Activated T-helper 1 cell treated with anti-CD3 and anti-CD28 coated beads, Interleukin-12 subunit alpha, Interleukin-12 subunit beta, Interleukin-2, Interleukin-4 antibody, amounts not matched to agents 30 ng/mL and 10 ng/mL and 1 ng/mL, durations not matched to agents 14 hours and 24 hours and 36 hours (primary cell): ENCODE measurements at regions not wholly inside any gene's neighbourhood (a gene's known extent, or its start where the extent isn't known, plus 50 kb on each side); places are given as distances from the start of the nearest gene placed in this dataset.
A peak's percentile ranks its signal among the peaks of the same experiment; 100 is the strongest.

Source experiments
- DNase-seq: peaks from one replicate; pipeline ENCODE4 v3.0.0; 2021; ENCODE audit warnings: low spot score
- H3K27ac Mint-ChIP-seq: one replicate; pipeline ENCODE4 v1.8.0; 2021; ENCODE audit warnings: mild to moderate bottlenecking, mixed read lengths
- H3K27me3 Mint-ChIP-seq: one replicate; pipeline ENCODE4 v1.8.0; 2022; ENCODE audit warnings: mild to moderate bottlenecking, moderate library complexity, mixed read lengths; ENCODE audit not compliant: insufficient read depth
- H3K36me3 Mint-ChIP-seq: one replicate; pipeline ENCODE4 v1.8.0; 2021; ENCODE audit warnings: low read depth, mixed read lengths
- H3K4me1 Mint-ChIP-seq: one replicate; pipeline ENCODE4 v1.8.0; 2021; ENCODE audit warnings: low read depth, mixed read lengths
- H3K4me3 Mint-ChIP-seq: one replicate; pipeline ENCODE4 v1.8.0; 2021; ENCODE audit warnings: mild to moderate bottlenecking, moderate library complexity, mixed read lengths
- H3K9me3 Mint-ChIP-seq: one replicate; pipeline ENCODE4 v1.8.0; 2021; ENCODE audit warnings: mixed read lengths
- intact Hi-C: fragments of 100-400 bp; cut with micrococcal nuclease; formaldehyde crosslinking; loops from one replicate; pipeline ENCODE4 v1.15.1; 2024

DNA sequence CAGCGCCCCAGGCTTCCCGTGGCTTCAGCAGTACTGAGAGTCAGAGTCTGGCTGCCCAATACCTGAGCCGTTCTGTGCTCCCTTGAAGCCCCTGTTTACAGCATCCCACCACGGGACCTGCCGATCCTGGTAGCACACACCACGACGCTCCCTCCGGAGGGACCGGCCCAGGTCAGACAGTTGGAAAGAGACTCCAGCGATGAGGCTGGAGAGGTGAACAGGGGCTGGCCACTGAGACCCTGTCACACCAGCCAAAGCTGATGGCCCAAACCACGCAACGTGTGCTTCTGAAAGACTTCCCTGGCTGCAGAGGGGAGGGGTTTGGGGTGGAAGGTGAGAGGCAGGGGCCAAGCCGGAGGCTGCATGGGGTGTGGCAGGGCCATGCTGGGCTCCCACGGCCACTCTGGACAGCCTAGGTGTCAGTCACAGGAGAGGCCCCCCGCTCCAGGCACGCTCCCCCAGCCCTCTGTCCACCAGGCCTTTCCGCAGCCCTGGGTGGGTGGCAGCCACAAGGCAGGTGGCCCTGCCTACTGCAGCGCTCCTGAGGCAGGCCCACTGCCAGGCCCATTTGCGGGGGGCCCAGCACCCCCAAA, 140.2 kb upstream of the CHST15 start:
- H3K27me3 Mint-ChIP-seq: no peaks in the 10 kb centered on the region
- DNase-seq: no peak
- peaks cover 17% of the 10 kb centered on the region for H3K9me3 Mint-ChIP-seq
- no peak overlapping the region for H3K4me3 Mint-ChIP-seq
- H3K27ac Mint-ChIP-seq: no peak overlapping the region
- intact Hi-C loops: loop anchor here (1.0 to 10.0 kb wide), 3 partner anchors 8 to 461 kb away; partner anchors contain the start of gene LHPP
- no peaks in the 10 kb centered on the region for H3K36me3 Mint-ChIP-seq
- H3K4me1 Mint-ChIP-seq: no peaks in the 10 kb centered on the region

DNA sequence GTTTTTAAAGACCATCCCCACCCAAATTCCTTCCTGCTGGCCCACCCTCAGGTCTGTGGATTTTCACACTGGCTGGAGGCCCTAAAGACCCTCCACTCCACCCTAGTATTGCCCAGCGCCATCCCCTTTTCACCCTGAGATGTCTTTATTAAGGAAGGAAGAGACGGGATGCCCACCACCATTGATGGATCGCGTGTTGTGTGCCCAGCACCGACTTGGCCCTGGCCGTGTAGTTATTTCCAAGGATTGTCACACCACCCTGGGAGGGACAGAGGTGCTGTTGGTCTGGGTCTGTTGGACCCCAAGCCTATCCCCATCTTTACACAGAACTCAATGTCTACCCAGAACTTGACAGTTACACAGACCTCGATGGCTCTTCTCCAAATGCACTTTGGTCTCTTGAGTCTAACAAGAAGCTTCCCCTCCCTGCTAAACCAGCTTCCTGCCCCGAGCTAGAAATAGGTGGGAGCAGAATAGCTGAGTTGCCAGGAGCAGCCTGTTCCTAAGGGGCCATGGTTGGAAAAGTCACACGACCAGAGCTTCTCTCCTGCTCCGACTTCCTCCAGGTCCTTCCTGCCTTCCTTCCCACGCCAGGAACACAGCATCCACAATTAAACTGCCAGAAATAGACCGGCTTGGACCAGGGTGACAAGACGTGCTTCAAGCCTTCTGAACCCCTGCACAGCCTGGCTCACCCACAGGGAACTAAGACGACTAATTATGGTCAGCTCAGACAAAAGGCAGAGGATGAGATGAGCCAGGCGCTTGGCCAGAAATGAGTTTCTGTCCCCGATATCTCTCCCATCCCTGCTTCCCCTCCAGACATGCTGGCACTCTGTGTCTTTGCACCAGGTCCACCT, 139.5 kb upstream of the CHST15 start:
- Mint-ChIP-seq H3K27ac (no peak overlapping the region), H3K4me1 (no peaks in the 10 kb centered on the region), H3K9me3 (peaks cover 23% of the 10 kb centered on the region), H3K4me3 (no peak overlapping the region), H3K27me3 (no peaks in the 10 kb centered on the region), H3K36me3 (no peaks in the 10 kb centered on the region)
- no peak for DNase-seq
- intact Hi-C loops: loop anchor here (1.0 to 10.0 kb wide), 3 partner anchors 8 to 462 kb away; partner anchors contain the start of gene LHPP

DNA sequence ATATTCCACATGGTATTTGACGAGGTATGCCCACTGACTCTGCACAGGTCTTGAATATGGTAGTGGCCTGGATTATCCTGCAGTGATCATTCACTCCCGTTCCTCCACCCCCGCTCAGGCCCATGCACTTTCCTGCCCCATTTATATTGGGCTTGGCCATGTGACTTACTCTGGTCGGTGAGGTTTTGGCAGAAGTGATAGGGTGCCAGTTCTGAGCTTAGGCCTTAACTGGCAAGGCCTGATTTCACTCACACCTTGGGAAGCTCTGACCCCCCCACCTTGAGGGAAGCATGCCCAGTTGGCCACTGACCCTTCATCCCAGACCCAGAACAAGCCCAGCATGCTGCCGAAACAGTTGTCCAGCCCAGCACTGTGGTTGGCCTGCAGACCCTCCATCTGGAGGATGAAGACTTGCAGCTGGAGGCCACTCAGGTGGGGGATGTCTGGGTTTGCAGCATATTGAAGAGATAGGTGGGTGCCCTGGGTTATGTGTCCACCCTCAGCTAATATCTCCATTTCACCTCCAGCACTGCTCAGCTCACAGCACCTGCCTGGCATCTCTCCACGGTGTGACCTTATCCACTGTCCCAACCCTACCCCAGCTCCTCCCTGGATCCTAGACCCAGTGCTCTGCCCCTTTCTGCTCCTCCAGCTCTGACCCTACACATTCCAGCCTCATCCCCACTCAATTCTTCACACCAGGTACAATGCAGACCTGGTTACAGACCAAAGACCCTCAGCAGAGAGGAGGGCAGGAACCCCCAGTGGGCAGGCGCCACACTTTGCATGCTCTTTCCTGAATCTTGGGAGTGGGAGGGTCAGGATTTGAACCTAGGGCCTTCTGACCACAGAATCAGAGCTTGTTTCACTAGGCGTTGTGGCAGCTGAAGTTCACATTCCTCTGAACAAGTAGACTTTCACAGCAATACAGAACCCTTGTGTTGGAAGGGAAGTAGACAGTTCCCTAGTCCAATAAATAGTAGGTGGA, 138.1 kb upstream of the CHST15 start:
- Mint-ChIP-seq H3K27ac (peak overlapping the region; percentile 62), H3K36me3 (no peaks in the 10 kb centered on the region), H3K4me3 (no peak overlapping the region), H3K9me3 (peaks cover 37% of the 10 kb centered on the region), H3K27me3 (no peaks in the 10 kb centered on the region), H3K4me1 (no peaks in the 10 kb centered on the region)
- intact Hi-C loops: loop anchor here (1.0 to 10.0 kb wide), 3 partner anchors 158 to 463 kb away; partner anchors contain the start of gene LHPP
- peak; percentile 52 for DNase-seq

DNA sequence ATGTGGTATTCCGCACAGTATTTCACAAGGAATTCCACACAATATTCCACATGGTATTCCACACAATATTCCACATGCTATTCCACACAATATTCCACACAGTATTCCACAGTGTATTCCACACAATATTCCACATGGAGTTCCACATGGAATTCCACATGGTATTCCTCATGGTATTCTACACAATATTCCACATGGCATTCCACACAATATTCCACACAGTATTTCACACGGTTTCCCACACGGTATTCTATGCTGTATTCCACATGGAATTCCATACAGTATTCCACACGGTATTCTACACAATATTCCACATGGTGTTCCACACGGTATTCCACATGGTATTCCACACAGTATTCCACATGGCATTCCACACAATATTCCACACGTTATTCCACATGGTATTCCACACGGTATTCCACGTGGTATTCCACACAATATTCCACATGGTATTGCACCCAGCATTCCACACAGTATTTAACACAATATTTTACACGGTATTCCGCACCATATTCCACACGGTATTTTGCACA, 137.3 kb upstream of the CHST15 start:
- intact Hi-C loops: loop anchor here (1.0 to 10.0 kb wide), 3 partner anchors 159 to 464 kb away; partner anchors contain the start of gene LHPP
- no peak overlapping the region for H3K4me3 Mint-ChIP-seq
- H3K27me3 Mint-ChIP-seq: no peaks in the 10 kb centered on the region
- peaks cover 37% of the 10 kb centered on the region for H3K9me3 Mint-ChIP-seq
- peak overlapping the region; percentile 62 for H3K27ac Mint-ChIP-seq
- no peaks in the 10 kb centered on the region for H3K4me1 Mint-ChIP-seq
- no peaks in the 10 kb centered on the region for H3K36me3 Mint-ChIP-seq
- no peak for DNase-seq

DNA sequence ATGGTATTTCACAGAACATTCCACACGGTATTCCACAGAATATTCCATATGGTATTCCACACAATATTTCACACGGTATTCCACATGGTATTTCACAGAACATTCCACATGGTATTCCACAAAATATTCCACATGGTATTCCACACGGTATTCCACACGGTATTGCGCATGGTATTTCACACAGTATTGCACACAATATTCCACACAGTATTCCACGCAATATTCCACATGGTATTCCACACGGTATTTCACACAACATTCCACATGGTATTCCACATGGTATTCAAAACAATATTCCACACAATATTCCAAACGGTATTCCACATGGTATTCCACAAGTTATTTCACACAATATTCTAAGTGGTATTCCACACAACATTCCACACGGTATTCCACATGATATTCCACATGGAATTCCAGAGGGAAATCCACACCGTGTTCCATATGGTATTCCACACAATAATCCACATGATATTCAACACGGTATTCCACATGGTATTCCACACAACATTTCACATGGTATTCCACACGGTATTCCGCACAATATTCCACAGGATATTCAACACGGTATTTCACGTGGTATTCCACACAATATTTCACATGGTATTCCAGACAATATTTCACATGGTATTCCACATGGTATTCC, 136.7 kb upstream of the CHST15 start:
- Mint-ChIP-seq H3K9me3 (peaks cover 37% of the 10 kb centered on the region), H3K27me3 (no peaks in the 10 kb centered on the region), H3K27ac (peak overlapping the region; percentile 76), H3K4me3 (no peak overlapping the region), H3K36me3 (no peaks in the 10 kb centered on the region), H3K4me1 (no peaks in the 10 kb centered on the region)
- intact Hi-C loops: loop anchor here (5.0 to 10.0 kb wide), 4 partner anchors 135 to 1075 kb away; partner anchors contain the start of genes BUB3, CHST15 and LHPP
- no peak for DNase-seq

DNA sequence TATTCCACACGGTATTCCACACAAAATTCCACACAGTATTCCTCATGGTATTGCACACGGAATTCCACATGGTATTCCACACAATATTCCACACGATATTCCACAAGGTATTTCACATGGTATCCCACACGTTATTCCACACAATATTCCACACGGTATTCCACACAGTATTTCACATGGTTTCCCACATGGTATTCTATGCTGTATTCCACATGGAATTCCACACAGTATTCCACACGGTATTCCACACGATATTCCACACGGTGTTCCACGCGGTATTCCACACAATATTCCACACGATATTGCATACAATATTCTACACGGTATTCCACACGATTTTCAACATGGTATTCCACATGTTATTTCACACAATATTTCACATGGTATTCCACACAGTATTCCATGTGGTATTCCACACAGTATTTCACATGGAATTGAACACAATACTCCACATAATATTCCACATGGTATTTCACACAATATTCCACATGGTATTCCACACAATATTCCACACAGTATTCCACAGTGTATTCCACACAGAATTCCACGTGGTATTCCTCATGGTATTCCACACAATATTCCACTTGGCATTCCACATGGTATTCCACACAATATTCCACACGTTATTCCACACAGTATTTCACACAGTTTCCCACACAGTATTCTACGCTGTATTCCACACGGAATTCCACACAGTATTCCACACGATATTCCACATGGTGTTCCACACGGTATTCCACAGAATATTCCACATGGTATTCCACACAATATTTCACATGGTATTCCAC, 136.0 kb upstream of the CHST15 start:
- intact Hi-C loops: loop anchor here (10.0 kb wide), 2 partner anchors 135 to 1075 kb away; partner anchors contain the start of genes BUB3 and CHST15
- Mint-ChIP-seq H3K27me3 (no peaks in the 10 kb centered on the region), H3K9me3 (peaks cover 37% of the 10 kb centered on the region), H3K4me1 (no peaks in the 10 kb centered on the region), H3K36me3 (no peaks in the 10 kb centered on the region), H3K27ac (peak overlapping the region; percentile 76), H3K4me3 (no peak overlapping the region)
- DNase-seq: no peak

DNA sequence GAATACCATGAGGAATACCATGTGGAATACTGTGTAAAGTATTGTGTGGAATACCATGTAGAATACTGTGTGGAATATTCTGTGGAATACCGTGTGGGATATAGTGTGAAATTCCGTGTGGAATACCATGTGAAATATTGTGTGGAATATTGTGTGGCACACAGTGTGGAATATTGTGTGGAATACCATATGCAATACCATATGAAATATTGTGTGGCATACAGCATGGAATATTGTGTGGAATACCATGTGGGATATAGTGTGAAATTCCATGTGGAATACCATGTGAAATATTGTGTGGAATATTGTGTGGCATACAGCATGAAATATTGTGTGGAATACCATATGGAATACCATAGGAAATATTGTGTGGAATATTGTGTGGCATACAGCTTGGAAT, 135.1 kb upstream of the CHST15 start:
- Mint-ChIP-seq H3K27me3 (peaks cover 1% of the 10 kb centered on the region), H3K36me3 (no peaks in the 10 kb centered on the region), H3K9me3 (peaks cover 37% of the 10 kb centered on the region), H3K27ac (no peak overlapping the region), H3K4me3 (no peak overlapping the region), H3K4me1 (no peaks in the 10 kb centered on the region)
- no peak for DNase-seq
- intact Hi-C loops: loop anchor here (10.0 kb wide), 2 partner anchors 134 to 1074 kb away; partner anchors contain the start of genes BUB3 and CHST15

DNA sequence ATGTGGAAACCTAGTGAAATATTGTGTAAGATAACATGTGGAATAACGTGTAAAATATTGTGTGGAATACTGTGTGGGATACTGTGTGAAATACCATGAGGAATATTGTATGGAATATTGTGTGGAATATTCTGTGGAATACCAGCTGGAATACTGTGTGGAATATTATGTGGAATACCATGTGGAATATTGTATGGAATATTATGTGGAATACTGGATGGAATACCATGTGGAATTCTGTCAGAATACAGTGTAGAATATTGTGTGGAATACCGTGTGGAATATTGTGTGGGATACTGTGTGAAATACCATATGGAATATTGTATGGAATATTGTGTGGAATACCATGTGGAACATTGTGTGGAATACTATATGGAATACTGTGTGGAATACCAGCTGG, 134.6 kb upstream of the CHST15 start:
- peaks cover 37% of the 10 kb centered on the region for H3K9me3 Mint-ChIP-seq
- DNase-seq: no peak
- no peak overlapping the region for H3K4me3 Mint-ChIP-seq
- no peak overlapping the region for H3K27ac Mint-ChIP-seq
- no peaks in the 10 kb centered on the region for H3K4me1 Mint-ChIP-seq
- H3K27me3 Mint-ChIP-seq: peaks cover 1% of the 10 kb centered on the region
- no peaks in the 10 kb centered on the region for H3K36me3 Mint-ChIP-seq
- intact Hi-C loops: loop anchor here (10.0 kb wide), 2 partner anchors 133 to 1073 kb away; partner anchors contain the start of genes BUB3 and CHST15

DNA sequence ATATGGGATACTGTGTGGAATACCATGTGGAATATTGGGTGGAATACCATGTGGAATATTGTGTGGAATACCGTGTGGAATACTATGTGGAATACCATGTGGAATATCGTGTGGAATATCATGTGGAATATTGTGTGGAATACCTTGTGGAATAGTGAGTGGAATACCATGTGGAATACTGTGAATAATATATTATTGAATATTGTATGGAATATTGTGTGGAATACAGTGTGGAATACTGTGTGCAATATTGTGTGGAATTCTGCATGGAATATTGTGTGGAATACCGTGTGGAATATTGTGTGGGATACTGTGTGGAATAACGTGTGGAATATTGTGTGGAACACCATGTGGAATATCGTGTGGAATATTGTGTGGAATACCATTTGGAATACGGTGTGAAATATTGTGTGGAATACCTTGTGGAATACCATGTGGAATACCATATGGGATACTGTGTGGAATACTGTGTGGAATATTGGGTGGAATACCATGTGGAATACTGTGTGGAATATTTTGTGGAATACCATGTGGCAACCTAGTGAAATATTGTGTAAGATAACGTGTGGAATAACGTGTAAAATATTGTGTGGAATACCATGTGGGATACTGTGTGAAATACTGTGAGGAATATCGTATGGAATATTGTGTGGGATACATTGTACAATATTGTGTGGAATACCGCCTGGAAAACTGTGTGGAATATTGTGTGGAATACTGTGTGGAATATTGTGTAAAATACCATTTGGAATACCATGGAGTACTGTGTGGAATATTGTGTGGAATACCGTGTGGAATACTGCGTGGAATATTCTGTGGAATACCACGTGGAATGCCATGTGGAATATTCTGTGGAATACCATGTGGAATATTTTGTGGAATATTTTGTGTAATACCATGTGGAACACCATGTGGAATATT, 133.9 kb upstream of the CHST15 start:
- no peaks in the 10 kb centered on the region for H3K4me1 Mint-ChIP-seq
- H3K27ac Mint-ChIP-seq: peak overlapping the region; percentile 47
- intact Hi-C loops: loop anchor here (10.0 kb wide), 2 partner anchors 133 to 1073 kb away; partner anchors contain the start of genes BUB3 and CHST15
- peaks cover 37% of the 10 kb centered on the region for H3K9me3 Mint-ChIP-seq
- peaks cover 1% of the 10 kb centered on the region for H3K27me3 Mint-ChIP-seq
- H3K4me3 Mint-ChIP-seq: no peak overlapping the region
- no peaks in the 10 kb centered on the region for H3K36me3 Mint-ChIP-seq
- DNase-seq: no peak

DNA sequence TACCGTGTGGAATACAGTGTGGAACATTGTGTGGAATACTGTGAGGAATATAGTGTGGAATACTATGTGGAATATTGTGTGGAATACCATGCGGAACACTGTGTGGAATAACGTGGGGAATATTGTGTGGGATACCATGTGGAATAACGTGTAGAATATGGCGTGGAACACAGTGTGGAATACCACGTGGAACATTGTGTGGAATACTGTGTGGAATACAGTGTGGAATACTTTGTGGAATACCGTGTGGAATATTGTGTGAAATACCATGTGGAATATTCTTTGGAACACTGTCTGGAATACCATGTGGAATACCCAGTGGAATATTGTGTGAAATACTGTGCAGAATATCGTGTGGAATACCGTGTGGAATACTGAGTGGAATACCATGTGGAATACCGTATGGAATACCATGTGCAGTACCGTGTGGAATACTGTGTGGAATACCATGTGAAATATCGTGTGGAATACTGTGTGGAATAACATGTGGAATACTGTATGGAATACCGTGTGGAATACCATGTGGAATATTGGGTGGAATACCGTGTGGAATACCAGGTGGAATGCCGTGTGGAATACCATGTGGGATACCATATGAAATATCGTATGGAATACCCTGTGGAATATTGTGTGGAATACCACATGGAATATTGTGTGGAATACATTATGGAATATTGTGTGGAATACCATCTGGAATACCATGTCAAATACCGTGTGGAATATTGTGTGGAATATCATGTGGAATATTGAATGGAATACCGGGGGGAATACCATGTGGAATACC, 133.1 kb upstream of the CHST15 start:
- H3K4me1 Mint-ChIP-seq: peaks cover 8% of the 10 kb centered on the region
- H3K9me3 Mint-ChIP-seq: peaks cover 37% of the 10 kb centered on the region
- peaks cover 1% of the 10 kb centered on the region for H3K27me3 Mint-ChIP-seq
- no peaks in the 10 kb centered on the region for H3K36me3 Mint-ChIP-seq
- H3K4me3 Mint-ChIP-seq: no peak overlapping the region
- intact Hi-C loops: loop anchor here (10.0 kb wide), 2 partner anchors 132 to 1072 kb away; partner anchors contain the start of genes BUB3 and CHST15
- peak overlapping the region; percentile 5 for H3K27ac Mint-ChIP-seq
- no peak for DNase-seq
